ENCODE measurements at regions not wholly inside any gene's neighbourhood (a gene's known extent, or its start where the extent isn't known, plus 50 kb on each side); places are given as distances from the start of the nearest gene placed in this dataset.

- no peak for TF ChIP-seq CTCF (IDR thresholded peaks at IDR 0.05)
- TF ChIP-seq POLR2A (IDR thresholded peaks at IDR 0.05): no peak
Measured at GRCh38 chr2:136363470-136363869, 245.5 kb upstream of the CXCR4 start.
